ENCODE measurements at regions not wholly inside any gene's neighbourhood (a gene's known extent, or its start where the extent isn't known, plus 50 kb on each side); places are given as distances from the start of the nearest gene placed in this dataset.

- H3K36me3 ChIP-seq = no peaks in the 10 kb centered on the region
- H3K4me3 ChIP-seq = no peak overlapping the region
- no peaks in the 10 kb centered on the region for H3K9me3 ChIP-seq
- no peak overlapping the region for H3K27ac ChIP-seq
- WGBS, 2 donors = 42 to 48% methylated on average over 2 to 5 of the region's 5 CpGs
- no peaks in the 10 kb centered on the region for H3K4me1 ChIP-seq
- peak in 1 of 2 donors; percentile 18 for DNase-seq (ENCODE audit: low spot score in 2 of 2)
- H3K27me3 ChIP-seq = no peaks in the 10 kb centered on the region
- no peak for TF ChIP-seq EP300 (IDR thresholded peaks at IDR 0.05)
- TF ChIP-seq POLR2A (IDR thresholded peaks at IDR 0.05) = no peak
- TF ChIP-seq CTCF (IDR thresholded peaks at IDR 0.05) = no peak
Measured at GRCh38 chrX:22699581-22700091, 300.1 kb upstream of the DDX53 start.

- H3K4me1 ChIP-seq = no peaks in the 10 kb centered on the region
- no peaks in the 10 kb centered on the region for H3K9me3 ChIP-seq
- TF ChIP-seq CTCF (IDR thresholded peaks at IDR 0.05) (no peak), EP300 (IDR thresholded peaks at IDR 0.05) (no peak), POLR2A (IDR thresholded peaks at IDR 0.05) (no peak)
- DNase-seq (ENCODE audit: low spot score in 2 of 2) = no peak
- H3K27me3 ChIP-seq = no peaks in the 10 kb centered on the region
- H3K4me3 ChIP-seq = no peak overlapping the region
- H3K36me3 ChIP-seq = no peaks in the 10 kb centered on the region
- 77 to 98% methylated on average over 5 of the region's 5 CpGs for WGBS, 2 donors
- H3K27ac ChIP-seq = no peak overlapping the region
Measured at GRCh38 chrX:22712942-22713341, 286.8 kb upstream of the DDX53 start.

GRCh38 chrX:22730542-22730941 lies 269.2 kb upstream of the DDX53 start:
- no peaks in the 10 kb centered on the region for H3K4me1 ChIP-seq
- no peak overlapping the region for H3K27ac ChIP-seq
- DNase-seq (ENCODE audit: low spot score in 2 of 2) = no peak
- peaks cover 0 to 10% of the 10 kb centered on the region in 2 donors for H3K27me3 ChIP-seq
- H3K9me3 ChIP-seq = no peaks in the 10 kb centered on the region
- H3K36me3 ChIP-seq = no peaks in the 10 kb centered on the region
- no peak for TF ChIP-seq POLR2A (IDR thresholded peaks at IDR 0.05)
- no peak for TF ChIP-seq CTCF (IDR thresholded peaks at IDR 0.05)
- TF ChIP-seq EP300 (IDR thresholded peaks at IDR 0.05) = no peak
- WGBS, 2 donors = 79 to 80% methylated on average over 6 of the region's 6 CpGs
- no peak overlapping the region for H3K4me3 ChIP-seq

- H3K36me3 ChIP-seq = no peaks in the 10 kb centered on the region
- H3K4me3 ChIP-seq = no peak overlapping the region
- no peaks in the 10 kb centered on the region for H3K9me3 ChIP-seq
- TF ChIP-seq CTCF (IDR thresholded peaks at IDR 0.05) (no peak), POLR2A (IDR thresholded peaks at IDR 0.05) (no peak), EP300 (IDR thresholded peaks at IDR 0.05) (no peak)
- DNase-seq (ENCODE audit: low spot score in 2 of 2) = no peak
- no peak overlapping the region for H3K27ac ChIP-seq
- no peaks in the 10 kb centered on the region for H3K27me3 ChIP-seq
- WGBS, 2 donors = 69 to 70% methylated on average over 2 of the region's 2 CpGs
- H3K4me1 ChIP-seq = no peaks in the 10 kb centered on the region
Measured at GRCh38 chrX:22737541-22737940, 262.2 kb upstream of the DDX53 start.

- no peak overlapping the region for H3K27ac ChIP-seq
- H3K4me3 ChIP-seq = no peak overlapping the region
- TF ChIP-seq EP300 (IDR thresholded peaks at IDR 0.05) (no peak), POLR2A (IDR thresholded peaks at IDR 0.05) (no peak), CTCF (IDR thresholded peaks at IDR 0.05) (no peak)
- WGBS, 2 donors = 67 to 71% methylated on average over 3 of the region's 3 CpGs
- no peaks in the 10 kb centered on the region for H3K9me3 ChIP-seq
- H3K27me3 ChIP-seq = no peaks in the 10 kb centered on the region
- H3K36me3 ChIP-seq = no peaks in the 10 kb centered on the region
- no peaks in the 10 kb centered on the region for H3K4me1 ChIP-seq
- no peak for DNase-seq (ENCODE audit: low spot score in 2 of 2)
Measured at GRCh38 chrX:22739276-22739675, 260.5 kb upstream of the DDX53 start.

All from tibial nerve (tissue), 4 donors.